K562 (cell line): ENCODE measurements at regions not wholly inside any gene's neighbourhood (a gene's known extent, or its start where the extent isn't known, plus 50 kb on each side); places are given as distances from the start of the nearest gene placed in this dataset.

Experiments used
- ARHGAP35 ChIP-seq: fragments of 450-650 bp; IDR thresholded peaks from 2 replicates; pipeline ENCODE4 v1.6.1; 2018; ENCODE audit not compliant: partially characterized antibody
- CREB5 ChIP-seq: fragments of 250-450 bp; sonication (Bioruptor Pico); IDR thresholded peaks from 2 replicates; pipeline ENCODE4 v1.5.0; 2020; ENCODE audit warnings: mild to moderate bottlenecking
- FOXP1 ChIP-seq: sonication (generic); formaldehyde crosslinking; IDR thresholded peaks from 2 replicates; pipeline ENCODE4 v1.8.0; 2022; ENCODE audit warnings: mild to moderate bottlenecking, missing genetic modification reagents
- HCFC1 ChIP-seq: IDR thresholded peaks from 2 replicates; pipeline ENCODE4 v1.6.1; 2012; ENCODE audit warnings: low read depth, low read length, improper control_type of control experiment
- MXD1 ChIP-seq: fragments of 250-450 bp; sonication (Bioruptor Pico); IDR thresholded peaks from 2 replicates; pipeline ENCODE4 v1.8.0; 2021; ENCODE audit warnings: borderline replicate concordance, mild to moderate bottlenecking, moderate library complexity; ENCODE audit not compliant: poor library complexity, severe bottlenecking
- NFRKB ChIP-seq: fragments of 450-650 bp; IDR thresholded peaks from 2 replicates; pipeline ENCODE4 v1.6.1; 2016; ENCODE audit warnings: low read depth
- TSC22D4 ChIP-seq: fragments of 450-650 bp; IDR thresholded peaks from 2 replicates; pipeline ENCODE4 v1.6.1; 2016; ENCODE audit warnings: missing genetic modification characterization, missing biosample characterization, control low read depth
- ZBTB12 ChIP-seq: fragments of 250-450 bp; sonication (Bioruptor Pico); IDR thresholded peaks from 2 replicates; pipeline ENCODE4 v1.4.0; 2020
- ZNF239 ChIP-seq: fragments of 250-450 bp; sonication (Bioruptor Pico); IDR thresholded peaks from 2 replicates; pipeline ENCODE4 v1.4.0; 2020; ENCODE audit warnings: mild to moderate bottlenecking
- TF ChIP-seq, protein P1 (sequence below): fragments of 250-450 bp; sonication (Bioruptor Pico); IDR thresholded peaks from 2 replicates; pipeline ENCODE4 v1.5.0; 2022; ENCODE audit warnings: mild to moderate bottlenecking

DNA sequence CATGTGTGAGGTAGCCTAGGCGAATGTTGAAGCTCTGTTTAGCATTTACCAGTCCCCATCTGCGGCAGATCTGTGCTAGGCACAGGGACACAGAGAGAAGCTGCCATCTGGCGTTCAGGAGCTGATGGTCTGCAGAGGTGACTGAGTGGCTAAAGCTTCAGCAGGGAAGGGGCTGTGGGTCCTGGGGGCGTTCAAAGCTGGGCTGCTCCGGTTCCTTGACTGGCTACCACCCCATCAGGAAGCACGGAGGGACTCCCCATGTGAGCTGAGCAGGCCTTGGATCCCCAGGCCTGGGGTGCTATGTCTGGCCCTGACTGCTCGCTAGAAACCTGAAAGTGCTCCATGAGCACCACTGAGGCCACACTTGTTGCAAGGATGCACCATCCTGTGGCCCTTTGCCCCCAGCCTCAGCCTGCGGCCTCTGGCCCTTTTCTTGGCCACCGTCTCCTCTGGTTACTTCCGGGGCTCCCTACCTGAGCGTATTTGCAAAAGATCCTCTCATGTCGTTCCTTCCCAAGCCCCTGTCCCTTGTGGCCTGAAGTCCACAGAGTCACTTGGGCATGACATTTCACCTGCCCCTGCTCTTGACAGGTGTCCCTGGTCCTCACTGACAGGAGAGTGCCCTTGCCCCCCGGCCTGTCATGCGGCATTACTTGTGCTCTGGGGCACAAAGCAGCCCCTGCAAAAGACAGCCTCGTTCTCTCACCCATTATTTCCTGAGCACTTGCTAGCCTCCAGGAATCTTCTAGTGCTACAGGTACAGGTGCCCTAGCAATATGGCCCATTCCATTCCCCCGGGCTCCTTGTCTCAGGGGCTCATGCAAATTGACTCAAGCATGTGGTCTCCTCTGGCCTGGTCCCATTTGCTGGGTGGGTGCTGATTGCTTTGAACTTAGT is 108.1 kb downstream of the GLRX3 start (continued):
- no peak for TF ChIP-seq HCFC1
- TF ChIP-seq ZBTB12, result no peak
- TF ChIP-seq CREB5 (CRISPR knock-in tag), result no peak
- no peak for TF ChIP-seq FOXP1
- no peak for TF ChIP-seq ARHGAP35
- TF ChIP-seq TSC22D4, result no peak
- TF ChIP-seq NFRKB, result no peak
- TF ChIP-seq, protein P1, sequence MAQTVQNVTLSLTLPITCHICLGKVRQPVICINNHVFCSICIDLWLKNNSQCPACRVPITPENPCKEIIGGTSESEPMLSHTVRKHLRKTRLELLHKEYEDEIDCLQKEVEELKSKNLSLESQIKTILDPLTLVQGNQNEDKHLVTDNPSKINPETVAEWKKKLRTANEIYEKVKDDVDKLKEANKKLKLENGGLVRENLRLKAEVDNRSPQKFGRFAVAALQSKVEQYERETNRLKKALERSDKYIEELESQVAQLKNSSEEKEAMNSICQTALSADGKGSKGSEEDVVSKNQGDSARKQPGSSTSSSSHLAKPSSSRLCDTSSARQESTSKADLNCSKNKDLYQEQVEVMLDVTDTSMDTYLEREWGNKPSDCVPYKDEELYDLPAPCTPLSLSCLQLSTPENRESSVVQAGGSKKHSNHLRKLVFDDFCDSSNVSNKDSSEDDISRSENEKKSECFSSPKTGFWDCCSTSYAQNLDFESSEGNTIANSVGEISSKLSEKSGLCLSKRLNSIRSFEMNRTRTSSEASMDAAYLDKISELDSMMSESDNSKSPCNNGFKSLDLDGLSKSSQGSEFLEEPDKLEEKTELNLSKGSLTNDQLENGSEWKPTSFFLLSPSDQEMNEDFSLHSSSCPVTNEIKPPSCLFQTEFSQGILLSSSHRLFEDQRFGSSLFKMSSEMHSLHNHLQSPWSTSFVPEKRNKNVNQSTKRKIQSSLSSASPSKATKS (CRISPR knock-in tag), result no peak
- no peak for TF ChIP-seq MXD1
- TF ChIP-seq ZNF239 (CRISPR knock-in tag), result no peak
